Stimulated activated CD4-positive, alpha-beta T cell treated with anti-CD3 and anti-CD28 coated beads, Interleukin-2, amount 100 ng/mL, for 48 hours (primary cell): ENCODE measurements at regions not wholly inside any gene's neighbourhood (a gene's known extent, or its start where the extent isn't known, plus 50 kb on each side); places are given as distances from the start of the nearest gene placed in this dataset.

ENCODE experiments used
- DNase-seq, 2 donors: peaks; one replicate each; pipeline ENCODE4 v3.0.0-alpha.2; 2020

DNA sequence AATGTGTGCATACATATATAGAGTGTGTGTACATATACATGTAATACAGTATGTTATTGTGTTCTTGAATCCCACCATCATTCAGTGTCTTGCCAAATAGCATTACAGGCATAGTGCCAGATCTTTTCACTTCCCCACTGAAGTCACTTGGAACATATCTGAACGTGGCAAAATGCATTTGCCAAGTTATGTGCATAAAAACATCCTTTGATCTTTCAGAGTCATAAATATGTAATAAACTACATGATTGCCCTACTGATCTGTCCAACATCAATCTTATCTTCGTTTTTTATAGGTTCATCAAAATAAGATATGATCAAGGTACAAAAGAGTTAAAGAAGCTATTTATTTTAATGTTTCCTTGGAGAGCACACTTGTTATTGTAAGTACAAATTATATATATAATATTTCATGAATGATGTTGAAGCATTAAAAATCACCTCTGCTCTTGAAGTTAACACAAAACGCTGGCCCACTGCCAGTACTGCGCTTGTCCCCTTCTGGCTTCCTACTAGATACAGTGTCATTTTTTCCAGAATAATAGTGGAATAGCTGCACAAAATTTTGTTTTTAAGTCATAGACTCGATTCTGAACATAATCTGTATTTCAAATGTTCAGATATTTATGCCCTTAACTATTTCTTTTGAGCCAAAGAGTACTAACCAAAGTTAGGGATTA lies 549.5 kb upstream of the ARRDC4 start:
- DNase-seq, result no peak

DNA sequence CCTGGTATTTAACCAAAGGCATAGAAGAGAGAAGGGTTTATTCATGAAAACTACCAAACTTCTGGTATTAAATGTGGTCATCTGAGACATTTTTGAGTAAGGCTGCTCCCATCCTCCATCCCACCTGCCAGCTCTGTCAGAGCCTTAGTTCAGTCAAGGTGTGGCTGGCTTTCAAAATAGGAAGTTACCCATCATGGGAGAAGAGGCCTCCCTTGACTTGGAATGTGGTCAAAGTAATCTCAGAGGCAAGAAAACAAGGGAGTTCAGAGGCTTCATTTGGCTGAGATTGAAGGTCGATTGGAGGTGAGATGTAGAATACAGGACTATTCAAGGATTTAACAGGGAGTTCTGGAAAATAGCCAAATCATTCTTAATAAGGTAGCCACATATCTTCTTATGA lies 540.4 kb upstream of the ARRDC4 start:
- no peak for DNase-seq

DNA sequence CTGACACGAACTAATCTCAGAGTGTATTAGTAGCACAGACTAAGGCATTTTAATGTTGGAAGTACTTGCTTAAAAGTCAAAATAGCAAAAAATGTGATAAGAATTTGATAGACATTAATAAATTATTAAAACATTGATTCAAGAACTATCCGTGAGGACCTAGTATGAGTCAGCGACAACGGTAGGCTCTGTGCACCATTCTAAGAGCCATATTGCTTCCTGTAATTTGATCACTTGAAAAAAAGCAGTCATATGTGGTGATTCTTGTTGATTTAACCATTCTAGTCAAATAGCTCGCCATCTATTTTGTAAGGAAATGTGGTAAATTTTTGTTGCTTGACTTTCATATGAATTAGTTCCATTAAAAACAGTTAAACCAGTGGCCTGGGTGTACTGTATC lies 534.9 kb upstream of the ARRDC4 start:
- DNase-seq, result no peak

DNA sequence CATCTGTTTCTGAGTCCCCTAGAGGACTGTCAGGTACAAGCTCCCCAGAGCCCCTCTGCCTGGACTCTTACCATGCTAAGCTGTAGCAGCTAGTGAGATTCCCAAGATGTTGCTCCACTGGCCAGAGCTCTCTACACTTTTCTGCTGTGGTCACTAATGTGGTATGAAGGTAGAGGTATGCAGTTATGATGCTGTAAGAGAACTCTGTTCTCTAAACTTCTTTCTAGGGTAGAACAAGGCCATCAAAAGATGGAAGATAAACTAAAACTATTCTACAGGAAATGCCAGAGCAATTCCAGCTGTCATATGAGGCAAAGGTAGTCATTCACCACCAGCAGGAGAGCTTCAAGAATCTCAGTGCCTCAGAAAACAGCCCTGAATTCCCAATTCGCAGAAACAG lies 517.4 kb upstream of the ARRDC4 start:
- DNase-seq, result no peak

DNA sequence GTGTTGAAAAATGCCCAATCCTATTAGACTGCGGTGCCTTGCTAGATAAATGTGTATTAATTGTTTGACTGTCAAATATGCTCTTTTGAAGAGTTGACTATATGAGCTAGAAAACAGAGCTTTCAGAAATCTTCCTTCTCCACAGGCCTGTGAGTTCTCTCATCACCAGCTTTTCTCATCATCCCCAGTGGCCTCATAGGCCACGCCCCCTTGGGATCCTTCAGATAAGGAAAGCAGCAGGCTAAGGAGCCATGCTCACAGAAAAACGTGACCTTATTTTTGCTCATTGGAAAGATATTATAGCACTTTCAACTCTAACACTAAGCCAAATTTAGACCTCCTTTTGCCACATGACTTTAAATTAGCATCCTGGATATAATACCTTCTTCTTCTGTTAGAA lies 514.4 kb upstream of the ARRDC4 start:
- DNase-seq, result no peak

DNA sequence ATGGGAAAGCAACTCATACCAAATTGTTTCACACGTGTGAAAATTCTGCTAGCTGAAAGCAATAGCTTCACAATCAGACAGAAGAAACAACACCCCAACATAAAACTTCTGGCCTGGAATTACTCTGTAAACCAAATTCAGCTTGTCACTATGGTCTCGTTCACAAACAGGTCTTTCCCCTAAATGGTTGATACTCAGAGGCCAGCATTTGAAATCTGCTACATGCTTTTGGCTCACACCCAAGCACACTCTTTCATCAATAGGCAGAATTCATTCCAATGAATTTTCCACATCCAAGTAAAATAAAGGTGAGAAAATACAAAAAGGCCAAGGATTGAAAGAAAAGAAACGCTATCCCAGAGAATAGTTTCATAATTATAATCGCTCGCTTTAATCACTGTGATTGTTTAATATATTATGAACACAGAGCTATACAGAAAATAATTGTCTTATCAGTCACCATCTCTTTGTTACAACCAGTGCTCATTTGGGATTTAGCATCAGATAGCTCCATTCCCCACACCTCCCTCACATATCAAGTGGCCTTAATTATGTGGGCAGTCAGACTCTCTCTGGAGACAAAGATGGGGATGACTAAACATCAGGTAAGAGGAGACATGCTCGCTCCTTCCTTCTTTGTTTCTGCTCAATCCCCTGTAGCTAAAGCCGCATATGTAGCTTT lies 503.8 kb upstream of the ARRDC4 start:
- DNase-seq, result no peak

DNA sequence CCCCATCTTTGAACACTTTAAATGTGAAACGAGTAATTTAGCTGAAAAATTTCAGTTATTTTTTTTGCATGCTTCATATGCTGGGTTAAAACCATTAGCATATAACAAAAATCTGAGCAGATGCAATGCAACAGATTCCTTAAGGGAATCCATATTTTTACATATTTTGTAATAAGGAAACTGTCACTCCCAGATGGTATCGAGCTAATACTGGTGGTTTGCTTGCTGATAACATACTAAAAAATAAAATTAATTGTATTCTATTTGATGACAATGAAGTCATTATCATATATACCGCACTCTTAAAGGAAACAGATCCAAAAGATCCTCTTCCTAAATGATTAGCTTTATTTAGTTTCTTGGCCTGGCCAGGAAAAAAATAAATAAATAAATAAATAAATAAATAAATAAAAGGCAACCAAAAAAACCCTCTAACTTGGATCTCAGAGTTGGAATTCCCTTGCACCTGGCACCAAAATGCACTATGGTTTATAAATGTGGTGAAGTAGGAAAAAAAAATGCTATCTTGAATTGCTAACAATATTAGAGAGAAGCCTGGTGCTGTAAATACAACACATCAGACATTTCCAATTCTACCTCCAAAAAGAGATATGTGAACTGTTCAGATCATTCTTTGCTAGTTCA lies 503.2 kb upstream of the ARRDC4 start:
- DNase-seq, result no peak

DNA sequence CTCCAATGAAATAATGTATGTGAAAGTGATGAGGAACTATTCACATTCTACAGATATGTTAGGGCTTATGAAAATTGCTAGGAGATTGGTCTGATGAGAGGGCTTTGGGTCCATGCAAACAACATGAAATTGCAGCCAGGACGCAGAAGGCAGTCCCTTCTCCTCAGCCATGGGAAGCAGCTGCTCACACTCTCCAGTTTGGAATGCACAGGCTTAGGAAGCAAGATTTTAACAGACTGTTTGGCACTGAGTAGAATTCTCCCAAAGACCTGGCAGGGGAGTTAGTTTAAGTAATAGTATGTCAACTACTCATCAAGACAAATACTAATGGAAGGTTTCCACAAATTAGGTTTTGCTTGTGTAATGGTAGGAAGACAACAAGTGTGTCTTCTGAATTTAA lies 500.7 kb upstream of the ARRDC4 start:
- DNase-seq, result no peak

DNA sequence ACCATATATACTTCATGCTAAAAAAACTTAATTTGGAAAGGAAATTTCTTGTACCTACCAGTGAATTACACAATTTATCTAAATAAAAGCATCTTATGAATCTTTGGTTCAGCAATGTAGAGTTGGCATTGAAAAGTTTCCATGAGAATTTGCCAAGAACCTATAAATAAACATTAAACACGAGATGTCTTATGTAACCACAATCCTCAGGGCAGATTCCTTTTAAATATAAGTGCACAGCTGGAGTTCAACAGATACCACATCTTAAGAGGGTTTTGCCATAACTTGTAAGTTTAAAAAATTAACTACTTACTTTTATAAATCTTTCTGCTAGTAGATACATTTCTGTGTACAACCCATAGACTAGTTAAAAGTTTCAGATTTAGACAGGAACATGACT lies 499.3 kb upstream of the ARRDC4 start:
- no peak for DNase-seq

DNA sequence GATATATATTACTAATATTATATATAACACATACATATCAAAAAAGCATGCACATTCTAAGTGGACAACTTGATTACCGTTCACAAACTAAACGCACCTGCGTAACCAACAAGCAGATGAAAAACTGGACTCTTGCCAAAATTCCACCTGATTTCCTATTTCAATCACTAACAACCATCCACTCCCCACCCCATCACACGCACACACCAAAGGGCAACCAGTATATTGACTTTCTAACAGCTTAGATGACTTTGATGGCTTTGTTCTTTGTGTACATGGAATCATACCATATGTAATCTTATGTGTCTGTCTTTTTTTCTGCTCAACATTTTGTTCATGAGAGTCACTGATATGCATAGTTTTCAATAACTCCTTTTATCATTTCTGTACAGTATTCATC lies 496.8 kb upstream of the ARRDC4 start:
- no peak for DNase-seq

DNA sequence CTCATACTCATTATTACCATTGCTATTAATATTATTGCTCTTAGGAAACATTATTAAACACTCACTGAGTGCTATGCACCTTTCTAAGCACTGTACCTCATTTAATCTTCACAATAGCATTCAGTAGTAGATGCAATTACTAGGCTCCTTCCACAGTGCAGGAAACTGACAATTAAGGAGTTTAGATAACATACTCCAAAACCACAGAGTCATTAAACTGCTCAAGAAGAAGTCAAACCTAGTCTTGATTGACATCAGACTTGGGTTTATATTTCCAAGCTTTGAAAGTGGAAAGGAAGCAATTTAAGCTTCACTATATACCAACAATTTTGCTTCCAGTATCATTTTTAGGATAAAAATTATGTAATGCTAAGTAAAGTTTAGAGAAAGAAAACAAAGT lies 490.1 kb upstream of the ARRDC4 start:
- no peak for DNase-seq

DNA sequence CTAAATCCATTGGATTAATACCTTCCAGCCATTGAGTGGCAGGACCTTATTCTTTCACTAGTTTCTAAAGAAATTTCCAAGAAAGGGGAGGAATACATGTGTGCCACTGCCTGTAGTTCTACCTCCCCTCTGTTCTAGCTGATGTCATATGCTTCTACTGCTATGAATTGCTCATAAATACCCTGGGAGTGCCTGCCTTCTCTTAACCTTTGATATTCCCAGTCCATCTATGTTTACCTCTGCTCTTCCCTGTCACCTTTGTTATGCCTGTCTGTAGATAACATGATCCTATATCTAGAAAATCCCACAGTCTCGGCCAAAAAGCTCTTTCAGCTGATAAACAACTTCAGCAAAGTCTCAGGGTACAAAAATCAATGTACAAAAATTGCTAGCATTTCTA lies 486.9 kb upstream of the ARRDC4 start:
- no peak for DNase-seq

DNA sequence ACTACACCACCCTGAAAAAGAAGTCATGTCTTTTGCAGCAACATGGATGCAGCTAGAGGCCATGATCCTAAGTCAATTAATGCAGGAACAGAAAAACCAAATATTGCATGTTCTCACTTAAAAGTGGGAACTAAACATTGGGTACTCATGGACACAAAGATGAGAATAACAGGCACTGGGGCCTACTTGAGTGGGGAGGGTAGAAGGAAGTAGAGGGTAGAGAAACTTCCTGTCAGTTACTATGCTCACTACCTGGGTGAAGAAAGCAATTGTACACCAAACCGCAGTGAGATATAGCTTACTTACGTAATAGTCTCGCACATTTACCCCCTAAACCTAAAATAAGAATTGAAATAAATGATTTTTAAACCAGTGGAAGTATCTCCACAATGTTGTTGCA lies 480.5 kb upstream of the ARRDC4 start:
- DNase-seq, result no peak

DNA sequence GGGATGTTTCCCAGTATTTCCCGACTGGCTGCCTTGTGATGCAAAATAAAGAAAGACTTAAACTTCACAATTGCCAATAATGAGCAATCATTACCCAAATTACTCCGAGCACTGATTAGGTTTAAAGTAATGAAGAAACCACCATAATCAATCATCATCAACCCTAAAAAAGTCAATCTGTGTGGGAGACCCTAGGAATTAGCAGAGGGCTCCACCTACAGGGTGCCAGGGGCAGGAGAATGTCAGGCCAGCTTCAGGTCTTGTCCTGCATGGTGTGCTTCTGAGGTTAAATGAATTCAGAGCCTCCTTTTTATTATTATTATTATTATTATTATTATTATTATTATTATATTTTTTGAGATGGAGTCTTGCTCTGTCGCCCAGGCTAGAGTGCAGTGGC lies 478.0 kb upstream of the ARRDC4 start:
- DNase-seq, result no peak

DNA sequence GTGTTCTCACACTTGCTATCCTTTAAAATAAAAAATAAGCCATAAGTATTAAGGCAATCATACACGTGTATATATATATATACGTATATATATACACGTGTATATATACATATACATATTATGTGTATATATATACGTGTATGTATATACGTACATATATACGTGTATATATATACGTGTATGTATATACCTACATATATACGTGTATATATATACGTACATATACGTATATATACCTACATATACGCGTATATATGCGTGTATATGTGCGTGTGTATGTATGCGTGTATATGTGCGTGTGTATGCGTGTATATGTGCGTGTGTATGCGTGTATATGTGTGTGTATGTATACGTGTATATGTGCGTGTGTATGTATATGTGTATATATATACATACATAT lies 477.3 kb upstream of the ARRDC4 start:
- no peak for DNase-seq

DNA sequence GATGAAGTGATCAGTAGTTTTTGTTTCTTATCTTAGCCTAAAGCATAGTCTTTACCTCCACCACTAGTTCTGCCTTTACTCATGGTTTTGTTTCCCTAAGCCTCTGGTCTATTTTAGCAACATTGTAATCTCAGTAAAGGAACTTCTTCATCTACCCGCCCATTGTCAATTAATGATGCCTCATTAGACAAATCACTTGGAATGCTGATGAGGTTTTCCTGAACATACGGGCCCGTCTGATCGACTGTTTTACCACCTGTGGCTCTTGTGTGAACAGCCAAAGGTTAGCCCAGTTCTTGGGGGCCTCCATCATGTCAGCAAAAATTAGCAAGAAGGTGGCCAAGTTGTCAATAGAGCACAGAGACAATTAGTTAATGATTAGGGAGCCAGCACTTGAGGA lies 470.1 kb upstream of the ARRDC4 start:
- no peak for DNase-seq

DNA sequence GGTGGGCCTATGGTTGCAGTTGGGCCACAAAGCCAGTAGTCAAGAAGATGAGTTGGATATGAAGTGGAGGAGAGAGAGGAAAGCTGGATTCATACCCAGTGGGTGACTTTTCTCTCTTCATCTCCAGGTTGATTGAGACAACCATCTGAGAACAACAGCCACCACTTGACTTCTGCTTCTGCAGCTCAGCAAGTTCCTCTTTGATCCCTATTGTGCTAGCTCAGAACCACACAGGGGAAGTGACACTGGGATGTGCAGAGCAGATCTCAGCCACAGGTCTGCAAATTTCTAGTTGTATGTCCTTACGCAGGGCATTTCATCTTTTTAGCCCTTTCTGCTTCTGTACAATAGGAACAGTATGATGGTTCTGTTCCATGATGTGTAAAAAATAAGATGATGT lies 459.2 kb upstream of the ARRDC4 start:
- no peak for DNase-seq

DNA sequence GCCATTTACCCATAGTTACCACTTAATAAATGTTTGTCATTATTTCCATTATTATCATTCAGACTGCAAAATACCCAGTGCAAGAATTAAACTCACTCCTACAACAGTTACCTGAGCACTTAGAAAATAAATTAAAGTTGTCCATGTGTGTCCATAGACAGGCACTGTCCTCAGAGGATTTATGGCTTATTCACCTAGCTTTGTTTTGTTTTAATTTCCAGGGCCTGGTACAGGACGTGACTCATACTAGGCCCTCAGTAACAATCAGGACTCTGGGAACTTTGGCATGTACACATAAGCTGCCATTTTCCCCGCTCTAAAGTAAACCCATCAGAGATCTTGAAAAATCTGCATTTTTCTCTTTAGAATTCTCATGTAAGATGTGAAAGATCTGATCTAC lies 458.5 kb upstream of the ARRDC4 start:
- no peak for DNase-seq

DNA sequence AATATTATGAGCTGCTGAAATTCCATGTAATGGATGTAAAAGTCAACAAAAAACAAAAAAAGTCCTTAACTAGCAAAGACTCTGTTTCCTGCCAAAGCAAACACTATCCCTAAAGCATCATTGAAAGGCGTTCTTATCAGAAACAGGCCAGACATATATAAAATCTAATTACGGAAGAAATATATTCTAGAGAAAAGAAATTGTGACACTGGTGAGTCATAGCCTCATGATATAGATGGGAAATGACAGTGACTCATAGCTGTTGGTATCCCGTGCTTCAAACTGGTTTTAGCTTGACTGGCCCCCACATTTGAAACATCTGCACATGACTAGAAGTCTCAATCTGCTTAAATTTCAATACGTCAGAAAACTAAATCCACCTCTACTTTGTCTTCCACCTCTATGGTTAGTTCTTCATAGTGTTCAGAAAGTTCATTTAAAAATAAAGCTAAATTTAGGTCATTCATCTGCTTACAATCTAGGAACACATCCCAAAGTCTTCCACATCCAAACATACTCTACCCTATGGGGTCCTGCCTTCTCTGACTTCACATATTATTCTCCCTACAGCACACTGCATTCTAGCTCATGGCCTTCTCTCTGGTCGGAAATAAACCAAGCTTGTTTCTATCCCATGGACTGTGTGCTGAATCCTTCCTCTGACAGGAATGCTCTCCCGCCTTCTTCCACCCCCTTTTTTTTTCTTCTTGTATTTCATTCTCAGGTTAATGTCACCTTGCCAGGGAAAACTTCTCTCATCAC lies 456.3 kb upstream of the ARRDC4 start:
- no peak for DNase-seq

DNA sequence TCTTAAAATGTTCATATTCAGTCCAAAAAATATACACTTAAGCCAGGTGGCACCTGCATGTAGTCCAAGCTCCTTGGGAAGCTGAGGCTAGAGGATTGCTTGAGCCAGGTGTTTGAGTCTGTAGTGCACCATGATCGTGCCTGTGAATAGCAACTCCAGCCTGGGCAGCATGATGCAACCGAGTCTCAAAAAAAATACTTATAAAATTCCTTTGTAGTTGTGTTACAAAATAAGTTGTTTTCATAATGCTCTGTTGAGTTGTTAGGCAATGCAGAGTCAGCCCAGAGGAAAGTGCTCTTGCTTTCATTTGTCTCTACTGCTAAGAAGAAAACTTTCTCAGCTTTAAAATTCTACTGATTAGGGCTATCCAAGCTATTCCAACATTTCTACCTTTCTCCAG lies 442.8 kb upstream of the ARRDC4 start:
- DNase-seq, result no peak

DNA sequence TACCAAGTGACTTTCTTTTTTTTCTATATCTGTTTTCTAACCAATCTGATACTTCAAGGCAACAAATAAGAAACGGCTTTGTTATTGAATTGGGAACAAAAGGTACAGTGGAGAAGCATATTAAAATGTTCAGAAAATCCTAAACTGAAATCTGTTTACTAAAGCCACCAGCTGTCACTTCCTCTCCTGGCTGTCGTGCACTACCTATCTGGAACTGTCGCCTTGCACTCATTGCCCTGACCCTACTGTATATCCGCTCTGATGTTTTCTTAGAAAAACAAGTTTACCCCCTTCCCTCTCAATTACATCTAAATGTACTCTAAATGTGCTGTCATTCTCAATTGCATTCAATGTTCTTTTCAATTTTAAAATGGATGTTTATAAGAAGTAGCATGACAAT lies 439.8 kb upstream of the ARRDC4 start:
- DNase-seq, result no peak

DNA sequence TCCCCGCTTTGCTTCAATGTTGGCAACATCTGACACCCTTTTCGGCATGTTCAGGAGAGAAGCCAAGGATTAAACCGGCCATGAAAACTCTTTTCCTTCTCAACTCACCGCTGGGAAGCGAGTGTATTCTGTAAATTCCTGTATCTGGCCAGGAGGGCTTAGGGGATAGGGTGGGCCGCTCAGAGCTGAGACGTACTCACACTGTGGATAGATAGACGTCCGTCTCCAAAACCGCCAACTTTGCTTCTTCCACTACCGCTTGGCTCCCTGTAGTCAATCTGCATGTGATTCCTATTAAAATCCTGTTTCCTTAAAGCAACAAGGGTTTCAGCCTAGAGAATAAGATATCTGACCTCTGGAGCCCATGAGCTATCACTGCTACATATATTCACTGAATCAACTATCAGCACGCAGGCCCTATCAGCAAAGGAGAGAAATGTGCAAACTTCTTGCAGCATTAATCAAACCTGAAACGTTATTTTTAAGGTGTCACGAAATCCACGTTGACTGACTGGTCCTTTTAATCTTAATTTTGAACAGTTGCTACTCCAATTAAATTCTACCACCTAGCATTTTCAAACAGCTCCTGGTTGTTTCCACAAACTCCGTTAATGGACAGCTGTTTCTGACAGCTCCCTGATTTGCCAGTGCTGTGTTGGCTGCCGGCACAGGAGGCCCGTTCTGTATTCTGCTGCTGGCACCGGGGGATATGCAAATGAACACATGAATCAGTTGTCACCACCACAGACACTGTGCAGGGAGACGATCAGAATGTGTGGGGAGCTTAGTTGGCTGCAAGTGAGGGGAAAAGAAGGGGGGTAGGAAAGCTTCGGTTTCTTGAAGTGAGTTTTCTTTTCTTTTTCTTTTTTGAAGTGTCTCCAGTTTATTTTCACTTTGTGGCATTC lies 438.9 kb upstream of the ARRDC4 start:
- no peak for DNase-seq

DNA sequence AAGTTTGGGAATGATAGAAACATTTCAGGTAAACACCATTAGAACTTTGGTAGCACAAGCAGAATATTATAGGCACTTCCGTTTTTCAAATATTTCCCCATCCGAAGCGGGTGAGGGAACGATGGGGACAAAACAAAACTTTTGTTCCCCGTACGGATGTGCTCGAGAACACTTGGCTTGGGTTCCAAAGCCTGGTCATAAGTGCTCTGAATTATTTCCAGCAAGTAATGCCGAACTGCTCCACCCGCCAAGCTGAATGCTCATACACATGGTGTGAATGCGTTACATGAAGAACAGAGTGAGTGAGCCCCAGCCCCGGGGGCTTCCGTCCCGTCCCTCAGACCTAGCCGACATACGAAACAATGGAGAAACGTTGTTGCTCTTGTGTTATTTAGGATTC lies 438.2 kb upstream of the ARRDC4 start:
- DNase-seq, result no peak
